Keratinocyte (primary cell): ENCODE measurements at regions not wholly inside any gene's neighbourhood (a gene's known extent, or its start where the extent isn't known, plus 50 kb on each side); places are given as distances from the start of the nearest gene placed in this dataset.

Experiments
- DNase-seq: peaks from one replicate; pipeline ENCODE4 v3.0.0-alpha.2; 2011; ENCODE audit warnings: low read depth, missing footprints, low spot score
- FAIRE-seq: peaks from 2 replicates; lab custom pipeline; 2011; peaks lifted over from hg19 to GRCh38; lab: Jason Lieb, UNC
- H2AFZ ChIP-seq: 2 replicates; pipeline ENCODE4 v1.6.0; 2012; ENCODE audit warnings: low read length, control low read depth, inconsistent platforms; ENCODE audit not compliant: control insufficient read depth
- H3K27ac ChIP-seq: 2 replicates; pipeline ENCODE4 v1.5.1; 2011; ENCODE audit warnings: low read length; ENCODE audit not compliant: control insufficient read depth, insufficient read depth
- H3K27me3 ChIP-seq: 3 replicates; pipeline ENCODE4 v1.6.0; 2011; ENCODE audit warnings: low read length; ENCODE audit not compliant: control insufficient read depth, insufficient read depth; ENCODE audit errors: extremely low read depth
- H3K36me3 ChIP-seq, 2 experiments: 2 replicates in 1 of 2; 3 replicates in 1 of 2; pipeline ENCODE4 v1.5.1; 2011; ENCODE audit warnings: low read length in 2 of 2, mild to moderate bottlenecking in 1 of 2; ENCODE audit not compliant: control insufficient read depth in 2 of 2, insufficient read depth in 2 of 2; ENCODE audit errors: extremely low read depth in 1 of 2
- H3K4me1 ChIP-seq: 3 replicates; pipeline ENCODE4 v1.5.1; 2011; ENCODE audit warnings: low read length; ENCODE audit not compliant: control insufficient read depth, insufficient read depth; ENCODE audit errors: extremely low read depth
- H3K4me2 ChIP-seq: 3 replicates; pipeline ENCODE4 v1.6.0; 2011; ENCODE audit warnings: low read depth, low read length; ENCODE audit not compliant: control insufficient read depth, insufficient read depth; ENCODE audit errors: extremely low read depth
- H3K4me3 ChIP-seq, 3 experiments: fragments of 200-600 bp in 1 of 3; sonication (generic) in 1 of 3; 2 replicates in 2 of 3; 3 replicates in 1 of 3; pipeline ENCODE4 v1.5.1; 2011 to 2016; ENCODE audit warnings: low read length in 3 of 3, mild to moderate bottlenecking in 3 of 3, control low read depth in 2 of 3, inconsistent platforms in 1 of 3, low read depth in 1 of 3, mixed read lengths in 1 of 3, mixed run types in 1 of 3, moderate library complexity in 1 of 3; ENCODE audit not compliant: control insufficient read depth in 2 of 3, insufficient read depth in 2 of 3; ENCODE audit errors: extremely low read depth in 1 of 3
- H3K79me2 ChIP-seq: 2 replicates; pipeline ENCODE4 v1.6.0; 2012; ENCODE audit warnings: low read length; ENCODE audit not compliant: control insufficient read depth, insufficient read depth
- H3K9ac ChIP-seq: 3 replicates; pipeline ENCODE4 v1.6.0; 2011; ENCODE audit warnings: low read length; ENCODE audit not compliant: control insufficient read depth, insufficient read depth; ENCODE audit errors: extremely low read depth
- H3K9me1 ChIP-seq: 3 replicates; pipeline ENCODE4 v1.6.0; 2011; ENCODE audit warnings: low read length; ENCODE audit not compliant: control insufficient read depth, insufficient read depth; ENCODE audit errors: extremely low read depth
- H3K9me3 ChIP-seq: 2 replicates; pipeline ENCODE4 v1.5.1; 2012; ENCODE audit warnings: low read depth, low read length; ENCODE audit not compliant: control insufficient read depth
- H4K20me1 ChIP-seq: 3 replicates; pipeline ENCODE4 v1.6.0; 2011; ENCODE audit warnings: low read length; ENCODE audit not compliant: control insufficient read depth, insufficient read depth; ENCODE audit errors: extremely low read depth
- CTCF ChIP-seq, 3 experiments: IDR thresholded peaks in 1 of 3; conservative IDR thresholded peaks in 1 of 3; optimal IDR thresholded peaks in 1 of 3; 2 replicates in 2 of 3; 3 replicates in 1 of 3; pipeline versions ENCODE3 to v1.5.1; 2011; ENCODE audit warnings: low read length in 3 of 3, mild to moderate bottlenecking in 3 of 3, moderate library complexity in 2 of 3, control low read depth in 1 of 3, inconsistent platforms in 1 of 3; ENCODE audit not compliant: insufficient read depth in 2 of 3; ENCODE audit errors: extremely low read depth in 1 of 3
- EZH2 ChIP-seq: IDR thresholded peaks from one replicate; pipeline ENCODE4 v1.6.1; 2012; ENCODE audit warnings: inconsistent platforms, mild to moderate bottlenecking, low read length, moderate library complexity
- dilution Hi-C: fragments of 300-500 bp; cut with MboI; formaldehyde crosslinking; loops from one replicate; pipeline ENCODE4 v1.7.0; 2020; ENCODE audit warnings: low sequenced_read_pairs; ENCODE audit not compliant: extremely low pct_ligation_motif_present

- no peak for DNase-seq
- H4K20me1 ChIP-seq = no peaks in the 10 kb centered on the region
- dilution Hi-C loops = no loop called here
Measured at GRCh38 chr12:19962192-19962591, 406.1 kb upstream of the PDE3A start.

GRCh38 chr12:19963972-19964371 lies 404.4 kb upstream of the PDE3A start:
- no peak for FAIRE-seq
- dilution Hi-C loops = no loop called here
- H3K27ac ChIP-seq = no peak overlapping the region

More at GRCh38 chr12:19962192-19962591, 406.1 kb upstream of the PDE3A start:
- no peaks in the 10 kb centered on the region for H3K79me2 ChIP-seq
- no peaks in the 10 kb centered on the region for H3K27me3 ChIP-seq
- no peak overlapping the region for H3K4me2 ChIP-seq
- no peak overlapping the region for H2AFZ ChIP-seq
- TF ChIP-seq CTCF (optimal IDR thresholded peaks at IDR 0.05 in 1 of 3, IDR thresholded peaks at IDR 0.05 in 1 of 3, conservative IDR thresholded peaks at IDR 0.05 in 1 of 3; ENCODE audit: extremely low read depth in 1 of 3, insufficient read depth in 2 of 3, low read length in 3 of 3) = no peak
- TF ChIP-seq EZH2 = no peak
- no peaks in the 10 kb centered on the region for H3K9me1 ChIP-seq
- H3K4me1 ChIP-seq = no peaks in the 10 kb centered on the region
- no peak overlapping the region for H3K27ac ChIP-seq
- no peaks in the 10 kb centered on the region for H3K9me3 ChIP-seq
- no peaks in the 10 kb centered on the region for H3K36me3 ChIP-seq
- H3K4me3 ChIP-seq = no peak overlapping the region
- H3K9ac ChIP-seq = no peak overlapping the region
- FAIRE-seq = no peak

GRCh38 chr12:19964549-19964948 lies 403.8 kb upstream of the PDE3A start:
- no peak for FAIRE-seq
- no peaks in the 10 kb centered on the region for H3K27me3 ChIP-seq
- no peaks in the 10 kb centered on the region for H3K9me1 ChIP-seq
- dilution Hi-C loops = no loop called here
- no peaks in the 10 kb centered on the region for H4K20me1 ChIP-seq
- H3K9me3 ChIP-seq = no peaks in the 10 kb centered on the region
- no peak overlapping the region for H3K4me2 ChIP-seq
- H3K9ac ChIP-seq = no peak overlapping the region
- H3K4me3 ChIP-seq = no peak overlapping the region
- no peak overlapping the region for H2AFZ ChIP-seq
- no peak overlapping the region for H3K27ac ChIP-seq
- no peak for TF ChIP-seq CTCF (optimal IDR thresholded peaks at IDR 0.05 in 1 of 3, IDR thresholded peaks at IDR 0.05 in 1 of 3, conservative IDR thresholded peaks at IDR 0.05 in 1 of 3; ENCODE audit: extremely low read depth in 1 of 3, insufficient read depth in 2 of 3, low read length in 3 of 3)
- TF ChIP-seq EZH2 = no peak
- DNase-seq = no peak
- no peaks in the 10 kb centered on the region for H3K79me2 ChIP-seq
- no peaks in the 10 kb centered on the region for H3K36me3 ChIP-seq
- no peaks in the 10 kb centered on the region for H3K4me1 ChIP-seq

More at GRCh38 chr12:19963972-19964371, 404.4 kb upstream of the PDE3A start:
- Histone ChIP-seq H3K79me2 (no peaks in the 10 kb centered on the region), H3K9me3 (no peaks in the 10 kb centered on the region), H3K27me3 (no peaks in the 10 kb centered on the region), H3K9me1 (no peaks in the 10 kb centered on the region), H3K4me3 (no peak overlapping the region), H3K9ac (no peak overlapping the region), H3K4me2 (no peak overlapping the region), H4K20me1 (no peaks in the 10 kb centered on the region), H2AFZ (no peak overlapping the region), H3K4me1 (no peaks in the 10 kb centered on the region), H3K36me3 (no peaks in the 10 kb centered on the region)
- TF ChIP-seq EZH2 = no peak
- no peak for DNase-seq
